ENCODE measurements at regions not wholly inside any gene's neighbourhood (a gene's known extent, or its start where the extent isn't known, plus 50 kb on each side); places are given as distances from the start of the nearest gene placed in this dataset.

- TF ChIP-seq, protein P1, sequence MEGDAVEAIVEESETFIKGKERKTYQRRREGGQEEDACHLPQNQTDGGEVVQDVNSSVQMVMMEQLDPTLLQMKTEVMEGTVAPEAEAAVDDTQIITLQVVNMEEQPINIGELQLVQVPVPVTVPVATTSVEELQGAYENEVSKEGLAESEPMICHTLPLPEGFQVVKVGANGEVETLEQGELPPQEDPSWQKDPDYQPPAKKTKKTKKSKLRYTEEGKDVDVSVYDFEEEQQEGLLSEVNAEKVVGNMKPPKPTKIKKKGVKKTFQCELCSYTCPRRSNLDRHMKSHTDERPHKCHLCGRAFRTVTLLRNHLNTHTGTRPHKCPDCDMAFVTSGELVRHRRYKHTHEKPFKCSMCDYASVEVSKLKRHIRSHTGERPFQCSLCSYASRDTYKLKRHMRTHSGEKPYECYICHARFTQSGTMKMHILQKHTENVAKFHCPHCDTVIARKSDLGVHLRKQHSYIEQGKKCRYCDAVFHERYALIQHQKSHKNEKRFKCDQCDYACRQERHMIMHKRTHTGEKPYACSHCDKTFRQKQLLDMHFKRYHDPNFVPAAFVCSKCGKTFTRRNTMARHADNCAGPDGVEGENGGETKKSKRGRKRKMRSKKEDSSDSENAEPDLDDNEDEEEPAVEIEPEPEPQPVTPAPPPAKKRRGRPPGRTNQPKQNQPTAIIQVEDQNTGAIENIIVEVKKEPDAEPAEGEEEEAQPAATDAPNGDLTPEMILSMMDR (conservative IDR thresholded peaks at IDR 0.05; ENCODE audit: low read depth, low read length), result no peak
- DNase-seq (ENCODE audit: low read depth), result no peak
These were observed 120.1 kb downstream of the TWIST2 start for GRCh38 chr2:238967978-238968360.

GRCh38 chr2:238968616-238969384, 120.9 kb downstream of the TWIST2 start:
- no peak for DNase-seq (ENCODE audit: low read depth)
- no peak overlapping the region for H3K4me3 ChIP-seq (ENCODE audit: low read depth, low read length)
- TF ChIP-seq, protein P1 (conservative IDR thresholded peaks at IDR 0.05; ENCODE audit: low read depth, low read length), result no peak

More at GRCh38 chr2:238967978-238968360, 120.1 kb downstream of the TWIST2 start:
- H3K4me3 ChIP-seq (ENCODE audit: low read depth, low read length), result no peak overlapping the region

- DNase-seq (ENCODE audit: low read depth), result no peak
- no peak overlapping the region for H3K4me3 ChIP-seq (ENCODE audit: low read depth, low read length)
- TF ChIP-seq, protein P1 (conservative IDR thresholded peaks at IDR 0.05; ENCODE audit: low read depth, low read length), result no peak
These were observed 122.0 kb downstream of the TWIST2 start for GRCh38 chr2:238969857-238970256.

- TF ChIP-seq, protein P1 (conservative IDR thresholded peaks at IDR 0.05; ENCODE audit: low read depth, low read length), result peak; percentile 98
- DNase-seq (ENCODE audit: low read depth), result no peak
- no peak overlapping the region for H3K4me3 ChIP-seq (ENCODE audit: low read depth, low read length)
These were observed 122.7 kb downstream of the TWIST2 start for GRCh38 chr2:238970553-238971081.

DNA sequence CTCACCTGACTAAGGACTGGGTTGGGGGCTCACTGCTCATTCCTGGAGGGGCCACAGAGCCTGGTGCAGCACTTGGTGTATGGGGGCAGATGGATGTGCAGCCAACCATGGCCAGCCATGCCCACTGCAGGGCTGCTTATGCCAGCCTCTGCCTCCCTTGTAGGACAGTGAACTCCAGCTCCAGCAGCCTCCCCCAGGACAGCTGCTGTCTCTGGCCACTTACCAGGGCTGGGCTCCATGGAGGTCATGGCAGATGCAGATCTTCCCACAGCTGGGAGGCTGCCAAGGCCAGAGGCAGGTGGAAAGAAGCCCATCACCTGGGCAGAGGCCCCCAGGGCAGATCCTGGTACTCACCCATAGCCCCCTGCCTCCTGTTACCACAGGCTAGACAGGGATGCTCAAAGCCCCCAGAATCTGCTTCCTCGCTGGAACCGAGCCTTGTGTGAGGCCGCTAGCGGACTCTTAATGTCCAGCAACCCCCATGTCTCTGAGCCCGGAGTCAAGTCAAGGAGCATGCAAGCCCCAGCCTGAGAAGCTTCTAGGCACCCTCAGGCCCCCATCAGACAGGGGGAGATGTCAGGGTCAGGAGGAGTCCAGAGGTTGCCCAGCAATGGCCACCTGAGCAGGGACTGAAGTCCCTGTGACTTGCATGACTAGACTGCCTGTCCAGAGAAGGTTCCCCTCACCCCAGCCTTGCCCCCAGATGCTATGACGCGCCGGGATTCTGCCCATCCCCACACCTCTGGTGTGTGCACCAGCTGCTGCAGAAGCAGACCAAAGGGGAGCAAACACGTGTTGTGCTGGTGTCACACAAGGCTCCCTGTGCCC, 123.6 kb downstream of the TWIST2 start:
- no peak overlapping the region for H3K4me3 ChIP-seq (ENCODE audit: low read depth, low read length)
- TF ChIP-seq, protein P1 (conservative IDR thresholded peaks at IDR 0.05; ENCODE audit: low read depth, low read length), result no peak
- no peak for DNase-seq (ENCODE audit: low read depth)

DNA sequence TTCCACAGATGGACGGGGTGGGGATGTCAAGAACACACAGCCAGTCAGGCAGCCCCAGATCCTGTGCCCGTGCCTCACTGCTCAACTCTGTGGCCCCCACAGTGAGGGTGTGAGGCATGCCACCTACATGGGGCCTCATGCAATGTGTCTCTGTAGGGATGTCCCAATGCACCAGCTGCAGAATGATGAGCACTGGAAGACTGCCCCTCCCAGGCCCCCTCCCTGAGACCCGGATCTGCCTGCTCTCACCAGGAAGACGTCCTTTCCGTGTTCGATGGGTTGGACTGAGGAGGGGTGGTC, 124.2 kb downstream of the TWIST2 start:
- DNase-seq (ENCODE audit: low read depth), result no peak
- TF ChIP-seq, protein P1 (conservative IDR thresholded peaks at IDR 0.05; ENCODE audit: low read depth, low read length), result no peak

More for the DNA sequence above, 124.2 kb downstream of the TWIST2 start:
- H3K4me3 ChIP-seq (ENCODE audit: low read depth, low read length), result no peak overlapping the region

All from epithelial cell of proximal tubule (primary cell).